ENCODE measurements at regions not wholly inside any gene's neighbourhood (a gene's known extent, or its start where the extent isn't known, plus 50 kb on each side); places are given as distances from the start of the nearest gene placed in this dataset.

- H2AK9ac ChIP-seq (replicated peaks; ENCODE audit: low read depth, low read length, poor library complexity), result no peak overlapping the region
- BruUV-seq (replicated peaks), result no TSS peak
- dilution Hi-C loops (cut with HindIII; ENCODE audit: low sequenced_read_pairs, unreplicated experiment) (no loop called here), intact Hi-C loops (cut with micrococcal nuclease) (no loop called here), in situ Hi-C loops (cut with MboI; ENCODE audit: low sequenced_read_pairs) (no loop called here)
- peaks cover 3% of the 10 kb centered on the region; the same call in 1 of the 2 replicates for H3K27me3 ChIP-seq (ENCODE audit: control insufficient read depth, insufficient read depth, low read length)
- H3K4me1 ChIP-seq (ENCODE audit: control insufficient read depth, insufficient read depth, low read length), result no peaks in the 10 kb centered on the region
- H3K27ac ChIP-seq (ENCODE audit: insufficient read depth, low read length), result no peak overlapping the region
- H3K36me3 ChIP-seq (ENCODE audit: control insufficient read depth, insufficient read depth, low read length), result no peaks in the 10 kb centered on the region
- no peak overlapping the region for H2BK5ac ChIP-seq (ENCODE audit: low read depth, low read length, poor library complexity, severe bottlenecking)
- no peak overlapping the region for H3K4ac ChIP-seq (ENCODE audit: low read depth, low read length)
- H3K14ac ChIP-seq (replicated peaks; ENCODE audit: low read depth, low read length), result no peak overlapping the region
- H3K56ac ChIP-seq (ENCODE audit: extremely low read depth, insufficient read depth, low read length), result no peak overlapping the region
- no peak overlapping the region for H2BK120ac ChIP-seq (ENCODE audit: low read depth, low read length)
- no peak overlapping the region for H2BK15ac ChIP-seq (ENCODE audit: low read depth, low read length)
- H3K4me3 ChIP-seq (ENCODE audit: insufficient read depth, low read depth, low read length), result no peak overlapping the region
- H2AFZ ChIP-seq (replicated peaks; ENCODE audit: low read length, poor library complexity), result no peak overlapping the region
- no peak overlapping the region for H4K8ac ChIP-seq (ENCODE audit: low read depth in 2 of 2, low read length in 2 of 2)
- ATAC-seq (ENCODE audit: low read depth), result no peak
- no peaks in the 10 kb centered on the region for H3K9me3 ChIP-seq (ENCODE audit: control insufficient read depth, insufficient read depth, low read length)
- no peak for DNase-seq
- TF ChIP-seq RAD21 (IDR thresholded peaks at IDR 0.05; ENCODE audit: low read length) (no peak), CHD1 (IDR thresholded peaks at IDR 0.05; ENCODE audit: low read depth, low read length) (no peak), CTCF (conservative IDR thresholded peaks at IDR 0.05; ENCODE audit: low read depth, low read length) (no peak)
- no peaks in the 10 kb centered on the region for H3K79me1 ChIP-seq (ENCODE audit: low read depth in 1 of 2, low read length in 2 of 2)
- POLR2A ChIA-PET (ENCODE audit: unreplicated experiment), result no interaction called here
- H4K91ac ChIP-seq (ENCODE audit: insufficient read depth, low read depth, low read length), result no peak overlapping the region
- no peak overlapping the region for H3K23ac ChIP-seq (ENCODE audit: low read depth, low read length)
- no peak overlapping the region for H3K4me2 ChIP-seq (ENCODE audit: low read depth, low read length)
- H3K9ac ChIP-seq (ENCODE audit: low read depth, low read length), result no peak overlapping the region
- H4K5ac ChIP-seq (ENCODE audit: low read depth, low read length), result no peak overlapping the region
- no peaks in the 10 kb centered on the region for H3K9me1 ChIP-seq (ENCODE audit: insufficient read depth, low read length)
- H4K20me1 ChIP-seq (ENCODE audit: insufficient read depth, low read length), result no peaks in the 10 kb centered on the region
- whole genome bisulfite sequencing, 2 experiments (ENCODE audit: extremely low coverage in 2 of 2, insufficient read length in 1 of 2), result 48% methylated on average over 2 of the region's 3 CpGs; no CpG with 5 or more reads in 1 of the 2 experiments
- H3K18ac ChIP-seq (ENCODE audit: low read depth, low read length), result no peak overlapping the region
- CTCF ChIA-PET, result no interaction called here
- no peak overlapping the region for H2BK20ac ChIP-seq (ENCODE audit: low read depth, low read length)
- no peak overlapping the region for H2AK5ac ChIP-seq (ENCODE audit: low read depth, low read length)
Measured at GRCh38 chr19:31578326-31578725, 229.1 kb upstream of the TSHZ3 start.

Measured in IMR-90 (cell line).